ENCODE measurements at regions not wholly inside any gene's neighbourhood (a gene's known extent, or its start where the extent isn't known, plus 50 kb on each side); places are given as distances from the start of the nearest gene placed in this dataset.

GRCh38 chr4:152221816-152222516, 313.9 kb downstream of the FBXW7 start:
- TF ChIP-seq MAX (IDR thresholded peaks at IDR 0.05) (no peak), USF1 (IDR thresholded peaks at IDR 0.05) (no peak), YY1 (IDR thresholded peaks at IDR 0.05; ENCODE audit: low read depth) (no peak), REST (IDR thresholded peaks at IDR 0.05; ENCODE audit: low read depth) (no peak), FOXM1 (IDR thresholded peaks at IDR 0.05; ENCODE audit: borderline replicate concordance, low read depth) (no peak), TAF1 (IDR thresholded peaks at IDR 0.05; ENCODE audit: low read depth) (no peak), ZBTB7A (IDR thresholded peaks at IDR 0.05; ENCODE audit: low read depth) (no peak), CREB1 (IDR thresholded peaks at IDR 0.05; ENCODE audit: low read depth) (no peak)
